Keratinocyte (primary cell): ENCODE measurements at regions not wholly inside any gene's neighbourhood (a gene's known extent, or its start where the extent isn't known, plus 50 kb on each side); places are given as distances from the start of the nearest gene placed in this dataset.

Experiments used
- EZH2 ChIP-seq: IDR thresholded peaks from one replicate; pipeline ENCODE4 v1.6.1; 2012; ENCODE audit warnings: inconsistent platforms, mild to moderate bottlenecking, low read length, moderate library complexity
- TF ChIP-seq, protein P1 (sequence below), 3 experiments: IDR thresholded peaks in 1 of 3; conservative IDR thresholded peaks in 1 of 3; optimal IDR thresholded peaks in 1 of 3; 2 replicates in 2 of 3; 3 replicates in 1 of 3; pipeline versions ENCODE3 to v1.5.1; 2011; ENCODE audit warnings: low read length in 3 of 3, mild to moderate bottlenecking in 3 of 3, moderate library complexity in 2 of 3, control low read depth in 1 of 3, inconsistent platforms in 1 of 3; ENCODE audit not compliant: insufficient read depth in 2 of 3; ENCODE audit errors: extremely low read depth in 1 of 3

DNA sequence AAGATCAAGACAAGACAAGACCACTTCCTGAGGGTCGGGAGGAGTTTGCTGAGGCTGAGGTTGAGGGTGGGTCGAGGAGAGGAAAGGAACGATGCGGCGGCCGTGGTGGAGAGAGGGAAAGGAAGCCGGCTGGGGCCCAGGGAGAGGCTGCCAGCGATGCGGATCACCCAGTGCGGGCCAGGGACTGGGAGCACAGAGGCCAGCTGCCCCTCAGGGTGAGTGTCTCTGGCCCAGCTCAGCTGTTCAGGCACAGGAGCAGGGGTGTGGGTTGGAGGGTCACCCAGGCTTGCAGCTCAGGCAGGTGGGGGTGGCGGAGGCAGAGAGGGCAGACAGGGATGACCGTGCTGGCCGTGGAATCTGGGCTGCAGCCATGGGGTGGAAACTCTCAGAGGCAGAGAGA lies 99.5 kb downstream of the FGF18 start:
- TF ChIP-seq, protein P1, sequence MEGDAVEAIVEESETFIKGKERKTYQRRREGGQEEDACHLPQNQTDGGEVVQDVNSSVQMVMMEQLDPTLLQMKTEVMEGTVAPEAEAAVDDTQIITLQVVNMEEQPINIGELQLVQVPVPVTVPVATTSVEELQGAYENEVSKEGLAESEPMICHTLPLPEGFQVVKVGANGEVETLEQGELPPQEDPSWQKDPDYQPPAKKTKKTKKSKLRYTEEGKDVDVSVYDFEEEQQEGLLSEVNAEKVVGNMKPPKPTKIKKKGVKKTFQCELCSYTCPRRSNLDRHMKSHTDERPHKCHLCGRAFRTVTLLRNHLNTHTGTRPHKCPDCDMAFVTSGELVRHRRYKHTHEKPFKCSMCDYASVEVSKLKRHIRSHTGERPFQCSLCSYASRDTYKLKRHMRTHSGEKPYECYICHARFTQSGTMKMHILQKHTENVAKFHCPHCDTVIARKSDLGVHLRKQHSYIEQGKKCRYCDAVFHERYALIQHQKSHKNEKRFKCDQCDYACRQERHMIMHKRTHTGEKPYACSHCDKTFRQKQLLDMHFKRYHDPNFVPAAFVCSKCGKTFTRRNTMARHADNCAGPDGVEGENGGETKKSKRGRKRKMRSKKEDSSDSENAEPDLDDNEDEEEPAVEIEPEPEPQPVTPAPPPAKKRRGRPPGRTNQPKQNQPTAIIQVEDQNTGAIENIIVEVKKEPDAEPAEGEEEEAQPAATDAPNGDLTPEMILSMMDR (optimal IDR thresholded peaks at IDR 0.05 in 1 of 3, IDR thresholded peaks at IDR 0.05 in 1 of 3, conservative IDR thresholded peaks at IDR 0.05 in 1 of 3; ENCODE audit: extremely low read depth in 1 of 3, insufficient read depth in 2 of 3, low read length in 3 of 3) = no peak
- TF ChIP-seq EZH2 = no peak
